Stimulated activated CD4-positive, alpha-beta T cell treated with anti-CD3 and anti-CD28 coated beads, Interleukin-15, amount 100 ng/mL, for 1 hour (primary cell): ENCODE measurements at regions not wholly inside any gene's neighbourhood (a gene's known extent, or its start where the extent isn't known, plus 50 kb on each side); places are given as distances from the start of the nearest gene placed in this dataset.

Experiments
- DNase-seq, 2 donors: peaks; one replicate each; pipeline ENCODE4 v3.0.0-alpha.2; 2020; ENCODE audit warnings: low read depth in 1 of 2, low spot score in 1 of 2

- no peak for DNase-seq
These were observed 134.3 kb upstream of the WWC1 start for GRCh38 chr5:168157141-168157540.

- DNase-seq, result no peak
These were observed 132.0 kb upstream of the WWC1 start for GRCh38 chr5:168159425-168159824.

- DNase-seq, result no peak
These were observed 129.0 kb upstream of the WWC1 start for GRCh38 chr5:168162464-168162863.

GRCh38 chr5:168163966-168164365, 127.5 kb upstream of the WWC1 start:
- DNase-seq, result no peak

GRCh38 chr5:168165221-168165914, 126.1 kb upstream of the WWC1 start:
- no peak for DNase-seq

- DNase-seq, result no peak
These were observed 125.5 kb upstream of the WWC1 start for GRCh38 chr5:168165977-168166376.

- DNase-seq, result no peak
These were observed 124.1 kb upstream of the WWC1 start for GRCh38 chr5:168167338-168167737.

- no peak for DNase-seq
These were observed 122.3 kb upstream of the WWC1 start for GRCh38 chr5:168168978-168169698.

- no peak for DNase-seq
These were observed 121.7 kb upstream of the WWC1 start for GRCh38 chr5:168169791-168170190.

GRCh38 chr5:168171901-168172759, 119.3 kb upstream of the WWC1 start:
- no peak for DNase-seq

GRCh38 chr5:168172760-168173223, 118.7 kb upstream of the WWC1 start:
- no peak for DNase-seq

- no peak for DNase-seq
These were observed 117.1 kb upstream of the WWC1 start for GRCh38 chr5:168174376-168174775.

- no peak for DNase-seq
These were observed 115.2 kb upstream of the WWC1 start for GRCh38 chr5:168176251-168176650.

- DNase-seq, result no peak
These were observed 114.5 kb upstream of the WWC1 start for GRCh38 chr5:168176941-168177340.

GRCh38 chr5:168177831-168178450, 113.5 kb upstream of the WWC1 start:
- DNase-seq, result no peak

GRCh38 chr5:168179192-168179593, 112.3 kb upstream of the WWC1 start:
- no peak for DNase-seq

- DNase-seq, result no peak
These were observed 109.2 kb upstream of the WWC1 start for GRCh38 chr5:168182269-168182668.

- no peak for DNase-seq
These were observed 107.3 kb upstream of the WWC1 start for GRCh38 chr5:168184103-168184502.

- no peak for DNase-seq
These were observed 105.0 kb upstream of the WWC1 start for GRCh38 chr5:168186289-168187074.

GRCh38 chr5:168187614-168188013, 103.8 kb upstream of the WWC1 start:
- no peak for DNase-seq

- no peak for DNase-seq
These were observed 103.3 kb upstream of the WWC1 start for GRCh38 chr5:168188182-168188581.
